ENCODE measurements at regions not wholly inside any gene's neighbourhood (a gene's known extent, or its start where the extent isn't known, plus 50 kb on each side); places are given as distances from the start of the nearest gene placed in this dataset.
"Not testable (repeated sequence)": the region's sequence is repeated elsewhere in the genome, so short reads cannot be mapped to it uniquely, and the experiment has no call there.

DNA sequence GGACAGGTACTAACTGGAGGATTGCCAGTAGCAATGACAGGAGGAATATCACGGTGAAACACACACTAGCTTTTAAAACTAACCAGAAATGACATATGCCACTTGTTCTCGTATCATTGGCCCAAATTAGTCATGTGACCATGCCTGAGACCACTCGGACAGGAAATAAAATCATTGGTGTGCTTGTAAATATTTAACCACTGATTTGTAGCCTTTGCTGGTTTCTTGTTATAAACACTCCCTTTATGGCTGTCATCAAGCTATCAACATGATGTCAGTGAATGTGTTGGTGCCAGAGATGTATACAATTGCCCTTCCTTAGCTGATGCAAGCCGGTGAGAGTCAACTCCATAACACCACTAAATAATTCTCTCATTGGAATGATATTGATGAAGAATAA is 123.7 kb upstream of the ANKH start (continued):
- TF ChIP-seq USF2 (CRISPR knock-in tag; IDR thresholded peaks at IDR 0.05), result peak; percentile 18; the same call in 1 of the 2 replicates
- TF ChIP-seq CBFA2T2 (conservative IDR thresholded peaks at IDR 0.05), result 0 out of 2 replicates have a peak, but pooled peaks have one; percentile 11

DNA sequence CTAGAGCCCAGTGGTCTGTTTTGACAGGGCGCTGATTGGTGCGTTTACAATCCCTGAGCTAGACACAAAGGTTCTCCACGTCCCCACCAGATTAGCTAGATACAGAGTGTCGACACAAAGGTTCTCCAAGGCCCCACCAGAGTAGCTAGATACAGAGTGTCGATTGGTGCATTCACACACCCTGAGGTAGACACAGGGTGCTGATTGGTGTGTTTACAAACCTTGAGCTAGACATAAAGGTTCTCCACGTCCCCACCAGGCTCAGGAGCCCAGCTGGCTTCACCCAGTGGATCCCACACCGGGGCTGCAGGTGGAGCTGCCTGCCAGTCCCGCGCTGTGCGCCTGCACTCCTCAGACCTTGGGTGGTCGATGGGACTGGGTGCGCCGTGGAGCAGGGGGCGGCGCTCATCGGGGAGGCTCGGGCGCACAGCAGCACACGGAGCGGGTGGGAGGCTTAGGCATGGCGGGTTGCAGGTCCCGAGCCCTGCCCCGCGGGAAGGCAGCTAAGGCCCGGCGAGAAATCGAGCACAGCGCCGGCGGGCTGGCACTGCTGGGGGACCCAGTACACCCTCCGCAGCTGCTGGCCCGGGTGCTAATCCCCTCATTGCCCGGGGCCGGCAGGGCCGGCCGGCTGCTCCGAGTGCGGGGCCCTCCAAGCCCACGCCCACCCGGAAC is 122.0 kb upstream of the ANKH start:
- H3K27ac ChIP-seq (ENCODE audit: extremely low read depth, low read depth, low read length); H3K4me2 ChIP-seq (ENCODE audit: insufficient read depth, low read length); H3K27me3 ChIP-seq (ENCODE audit: control insufficient read depth in 2 of 2, insufficient read depth in 2 of 2, low read length in 2 of 2); FAIRE-seq; BruUV-seq (replicated peaks); H3K9me1 ChIP-seq (ENCODE audit: control insufficient read depth, insufficient read depth, low read length); H3K4me3 ChIP-seq; in situ Hi-C loops (cut with MboI); H3K36me3 ChIP-seq (ENCODE audit: control insufficient read depth, insufficient read depth, low read length); H3K4me1 ChIP-seq (replicated peaks in 1 of 2; ENCODE audit: control insufficient read depth in 2 of 2, insufficient read depth in 2 of 2, low read length in 2 of 2); H2AFZ ChIP-seq (ENCODE audit: low read depth, low read length); intact Hi-C loops (cut with micrococcal nuclease); ATAC-seq; H3K9me3 ChIP-seq (replicated peaks; ENCODE audit: control insufficient read depth, insufficient read depth, low read depth, low read length); H3K9ac ChIP-seq (ENCODE audit: insufficient read depth in 1 of 2, low read depth in 2 of 2, low read length in 2 of 2); H3K79me2 ChIP-seq (ENCODE audit: control insufficient read depth, insufficient read depth, low read length); DNase-seq (ENCODE audit: extremely low read depth in 1 of 4, low spot score in 3 of 4); H4K20me1 ChIP-seq (replicated peaks; ENCODE audit: control insufficient read depth, insufficient read depth, low read length); CTCF ChIA-PET (ENCODE audit: low intra/inter-chr PET ratio): not testable (repeated sequence)
- POLR2A ChIA-PET, result interaction anchor here (0.6 to 1.0 kb wide), 2 partner anchors 17 to 311 kb away, joined by 3 read pairs; no protein-coding TSS in a partner anchor
- 17% methylated on average over 21 of the region's 40 CpGs for WGBS (ENCODE audit: insufficient coverage, low coverage, missing lambda C conversion rate)

Data from K562 (cell line).